ENCODE measurements at regions not wholly inside any gene's neighbourhood (a gene's known extent, or its start where the extent isn't known, plus 50 kb on each side); places are given as distances from the start of the nearest gene placed in this dataset.

GRCh38 chr18:28342231-28342630, 165.3 kb upstream of the CDH2 start:
- no peaks in the 10 kb centered on the region for H3K9me3 ChIP-seq (ENCODE audit: low read length)
- no peak for DNase-seq
- Mint-ChIP-seq H3K9me3 (peaks cover 0 to 40% (median 8%) of the 10 kb centered on the region in 5 donors), H3K36me3 (no peaks in the 10 kb centered on the region), H3K4me1 (no peaks in the 10 kb centered on the region), H3K27ac (peak overlapping the region in 1 of 8 donors; percentile 39), H3K4me3 (no peak overlapping the region), H3K27me3 (no peaks in the 10 kb centered on the region)
- H3K4me1 ChIP-seq (ENCODE audit: insufficient read depth, low read length), result no peaks in the 10 kb centered on the region
- H3K4me3 ChIP-seq (ENCODE audit: low read length), result no peak overlapping the region
- no peak overlapping the region for H3K27ac ChIP-seq (ENCODE audit: low read depth, low read length)
- no peaks in the 10 kb centered on the region for H3K36me3 ChIP-seq (ENCODE audit: insufficient read depth, low read length)
- CTCF ChIA-PET, result no interaction called here
- POLR2A ChIA-PET, result no interaction called here
- H3K27me3 ChIP-seq (ENCODE audit: insufficient read depth, low read length, poor library complexity, severe bottlenecking), result no peaks in the 10 kb centered on the region

- DNase-seq, result no peak
- Mint-ChIP-seq H3K27ac (no peak overlapping the region), H3K9me3 (peaks cover 0 to 38% (median 8%) of the 10 kb centered on the region in 5 donors), H3K27me3 (no peaks in the 10 kb centered on the region), H3K36me3 (no peaks in the 10 kb centered on the region), H3K4me1 (no peaks in the 10 kb centered on the region), H3K4me3 (no peak overlapping the region)
- H3K4me1 ChIP-seq (ENCODE audit: insufficient read depth, low read length), result no peaks in the 10 kb centered on the region
- no peaks in the 10 kb centered on the region for H3K9me3 ChIP-seq (ENCODE audit: low read length)
- no peaks in the 10 kb centered on the region for H3K36me3 ChIP-seq (ENCODE audit: insufficient read depth, low read length)
- CTCF ChIA-PET, result no interaction called here
- POLR2A ChIA-PET, result no interaction called here
- no peak overlapping the region for H3K27ac ChIP-seq (ENCODE audit: low read depth, low read length)
- H3K27me3 ChIP-seq (ENCODE audit: insufficient read depth, low read length, poor library complexity, severe bottlenecking), result no peaks in the 10 kb centered on the region
- H3K4me3 ChIP-seq (ENCODE audit: low read length), result no peak overlapping the region
These were observed 161.4 kb upstream of the CDH2 start for GRCh38 chr18:28338316-28338715.

- H3K36me3 ChIP-seq (ENCODE audit: insufficient read depth, low read length), result no peaks in the 10 kb centered on the region
- Mint-ChIP-seq H3K4me3 (no peak overlapping the region), H3K9me3 (peaks cover 4 to 32% (median 4%) of the 10 kb centered on the region in 5 donors), H3K36me3 (no peaks in the 10 kb centered on the region), H3K4me1 (no peaks in the 10 kb centered on the region), H3K27me3 (no peaks in the 10 kb centered on the region), H3K27ac (no peak overlapping the region)
- H3K4me1 ChIP-seq (ENCODE audit: insufficient read depth, low read length), result no peaks in the 10 kb centered on the region
- CTCF ChIA-PET, result no interaction called here
- no peaks in the 10 kb centered on the region for H3K9me3 ChIP-seq (ENCODE audit: low read length)
- no peak overlapping the region for H3K27ac ChIP-seq (ENCODE audit: low read depth, low read length)
- DNase-seq, result no peak
- H3K27me3 ChIP-seq (ENCODE audit: insufficient read depth, low read length, poor library complexity, severe bottlenecking), result no peaks in the 10 kb centered on the region
- POLR2A ChIA-PET, result no interaction called here
- no peak overlapping the region for H3K4me3 ChIP-seq (ENCODE audit: low read length)
These were observed 157.6 kb upstream of the CDH2 start for GRCh38 chr18:28334516-28334915.

GRCh38 chr18:28332071-28332470, 155.1 kb upstream of the CDH2 start:
- ChIA-PET POLR2A (no interaction called here), CTCF (no interaction called here)
- Mint-ChIP-seq H3K9me3 (peaks cover 3 to 24% (median 5%) of the 10 kb centered on the region in 5 donors), H3K27me3 (no peaks in the 10 kb centered on the region), H3K4me1 (no peaks in the 10 kb centered on the region), H3K36me3 (no peaks in the 10 kb centered on the region), H3K4me3 (no peak overlapping the region), H3K27ac (no peak overlapping the region)
- H3K9me3 ChIP-seq (ENCODE audit: low read length), result no peaks in the 10 kb centered on the region
- H3K36me3 ChIP-seq (ENCODE audit: insufficient read depth, low read length), result no peaks in the 10 kb centered on the region
- no peaks in the 10 kb centered on the region for H3K4me1 ChIP-seq (ENCODE audit: insufficient read depth, low read length)
- DNase-seq, result no peak
- no peak overlapping the region for H3K4me3 ChIP-seq (ENCODE audit: low read length)
- H3K27me3 ChIP-seq (ENCODE audit: insufficient read depth, low read length, poor library complexity, severe bottlenecking), result no peaks in the 10 kb centered on the region
- no peak overlapping the region for H3K27ac ChIP-seq (ENCODE audit: low read depth, low read length)

GRCh38 chr18:28331551-28331950, 154.6 kb upstream of the CDH2 start:
- no peaks in the 10 kb centered on the region for H3K9me3 ChIP-seq (ENCODE audit: low read length)
- no peaks in the 10 kb centered on the region for H3K4me1 ChIP-seq (ENCODE audit: insufficient read depth, low read length)
- H3K27ac ChIP-seq (ENCODE audit: low read depth, low read length), result no peak overlapping the region
- DNase-seq, result no peak
- H3K36me3 Mint-ChIP-seq, result no peaks in the 10 kb centered on the region
- H3K4me1 Mint-ChIP-seq, result no peaks in the 10 kb centered on the region
- H3K4me3 ChIP-seq (ENCODE audit: low read length), result no peak overlapping the region
- CTCF ChIA-PET, result no interaction called here
- POLR2A ChIA-PET, result no interaction called here
- peaks cover 4 to 24% (median 8%) of the 10 kb centered on the region in 5 donors for H3K9me3 Mint-ChIP-seq
- no peaks in the 10 kb centered on the region for H3K27me3 Mint-ChIP-seq
- H3K36me3 ChIP-seq (ENCODE audit: insufficient read depth, low read length), result no peaks in the 10 kb centered on the region
- no peak overlapping the region for H3K27ac Mint-ChIP-seq
- no peak overlapping the region for H3K4me3 Mint-ChIP-seq
- H3K27me3 ChIP-seq (ENCODE audit: insufficient read depth, low read length, poor library complexity, severe bottlenecking), result no peaks in the 10 kb centered on the region

GRCh38 chr18:28313602-28314001, 136.7 kb upstream of the CDH2 start:
- Histone ChIP-seq H3K9me3 (ENCODE audit: low read length) (no peaks in the 10 kb centered on the region), H3K27ac (ENCODE audit: low read depth, low read length) (no peak overlapping the region), H3K36me3 (ENCODE audit: insufficient read depth, low read length) (no peaks in the 10 kb centered on the region), H3K4me1 (ENCODE audit: insufficient read depth, low read length) (no peaks in the 10 kb centered on the region), H3K27me3 (ENCODE audit: insufficient read depth, low read length, poor library complexity, severe bottlenecking) (no peaks in the 10 kb centered on the region), H3K4me3 (ENCODE audit: low read length) (no peak overlapping the region)
- H3K36me3 Mint-ChIP-seq, result no peaks in the 10 kb centered on the region
- ChIA-PET CTCF (no interaction called here), POLR2A (no interaction called here)
- no peak for DNase-seq
- no peaks in the 10 kb centered on the region for H3K4me1 Mint-ChIP-seq
- no peak overlapping the region for H3K4me3 Mint-ChIP-seq
- no peaks in the 10 kb centered on the region for H3K27me3 Mint-ChIP-seq
- peaks cover 6 to 50% (median 11%) of the 10 kb centered on the region in 5 donors for H3K9me3 Mint-ChIP-seq
- H3K27ac Mint-ChIP-seq, result no peak overlapping the region

GRCh38 chr18:28288784-28289183, 111.9 kb upstream of the CDH2 start:
- no peaks in the 10 kb centered on the region for H3K36me3 ChIP-seq (ENCODE audit: insufficient read depth, low read length)
- Mint-ChIP-seq H3K4me1 (no peaks in the 10 kb centered on the region), H3K9me3 (peaks cover 3 to 20% (median 8%) of the 10 kb centered on the region in 5 donors), H3K27me3 (no peaks in the 10 kb centered on the region), H3K36me3 (peaks cover 0 to 2% (median 0%) of the 10 kb centered on the region in 3 donors), H3K4me3 (no peak overlapping the region), H3K27ac (no peak overlapping the region)
- H3K27ac ChIP-seq (ENCODE audit: low read depth, low read length), result no peak overlapping the region
- H3K27me3 ChIP-seq (ENCODE audit: insufficient read depth, low read length, poor library complexity, severe bottlenecking), result no peaks in the 10 kb centered on the region
- no peak for DNase-seq
- no peaks in the 10 kb centered on the region for H3K4me1 ChIP-seq (ENCODE audit: insufficient read depth, low read length)
- no peak overlapping the region for H3K4me3 ChIP-seq (ENCODE audit: low read length)
- H3K9me3 ChIP-seq (ENCODE audit: low read length), result no peaks in the 10 kb centered on the region
- ChIA-PET CTCF (no interaction called here), POLR2A (no interaction called here)

- no peak overlapping the region for H3K27ac ChIP-seq (ENCODE audit: low read depth, low read length)
- Mint-ChIP-seq H3K27me3 (no peaks in the 10 kb centered on the region), H3K4me3 (no peak overlapping the region), H3K36me3 (peaks cover 0 to 2% (median 0%) of the 10 kb centered on the region in 3 donors), H3K9me3 (peaks cover 3 to 20% (median 8%) of the 10 kb centered on the region in 5 donors), H3K4me1 (no peaks in the 10 kb centered on the region), H3K27ac (no peak overlapping the region)
- ChIA-PET POLR2A (no interaction called here), CTCF (no interaction called here)
- H3K36me3 ChIP-seq (ENCODE audit: insufficient read depth, low read length), result no peaks in the 10 kb centered on the region
- H3K27me3 ChIP-seq (ENCODE audit: insufficient read depth, low read length, poor library complexity, severe bottlenecking), result no peaks in the 10 kb centered on the region
- H3K4me1 ChIP-seq (ENCODE audit: insufficient read depth, low read length), result no peaks in the 10 kb centered on the region
- no peak overlapping the region for H3K4me3 ChIP-seq (ENCODE audit: low read length)
- no peaks in the 10 kb centered on the region for H3K9me3 ChIP-seq (ENCODE audit: low read length)
- DNase-seq, result no peak
These were observed 110.2 kb upstream of the CDH2 start for GRCh38 chr18:28287146-28287545.

- no peak overlapping the region for H3K27ac Mint-ChIP-seq
These were observed 107.2 kb upstream of the CDH2 start for GRCh38 chr18:28284132-28284531.

More at GRCh38 chr18:28284132-28284531, 107.2 kb upstream of the CDH2 start:
- no peak overlapping the region for H3K27ac ChIP-seq (ENCODE audit: low read depth, low read length)
- H3K36me3 Mint-ChIP-seq, result peaks cover 0 to 2% (median 0%) of the 10 kb centered on the region in 3 donors
- no peak overlapping the region for H3K4me3 Mint-ChIP-seq
- H3K4me1 Mint-ChIP-seq, result no peaks in the 10 kb centered on the region
- H3K4me3 ChIP-seq (ENCODE audit: low read length), result no peak overlapping the region
- H3K9me3 ChIP-seq (ENCODE audit: low read length), result no peaks in the 10 kb centered on the region
- POLR2A ChIA-PET, result no interaction called here
- H3K9me3 Mint-ChIP-seq, result peaks cover 3 to 15% (median 8%) of the 10 kb centered on the region in 5 donors
- H3K36me3 ChIP-seq (ENCODE audit: insufficient read depth, low read length), result no peaks in the 10 kb centered on the region
- H3K4me1 ChIP-seq (ENCODE audit: insufficient read depth, low read length), result no peaks in the 10 kb centered on the region
- H3K27me3 Mint-ChIP-seq, result no peaks in the 10 kb centered on the region
- CTCF ChIA-PET, result no interaction called here
- no peaks in the 10 kb centered on the region for H3K27me3 ChIP-seq (ENCODE audit: insufficient read depth, low read length, poor library complexity, severe bottlenecking)
- DNase-seq, result no peak

Data from CD8-positive, alpha-beta memory T cell (primary cell).